Omental fat pad (tissue), 3 donors: ENCODE measurements at regions not wholly inside any gene's neighbourhood (a gene's known extent, or its start where the extent isn't known, plus 50 kb on each side); places are given as distances from the start of the nearest gene placed in this dataset.

Experiments
- ATAC-seq: fragments of 150-250 bp; one replicate; pipeline ENCODE4 v1.9.1; 2016; ENCODE audit warnings: mild to moderate bottlenecking, moderate library complexity; ENCODE audit not compliant: low FRiP score
- DNase-seq: peaks from one replicate; pipeline ENCODE4 v3.0.0-alpha.2; 2019; ENCODE audit warnings: low spot score
- CTCF ChIP-seq, 3 donors: fragments of 450-650 bp; IDR thresholded peaks; one replicate each; pipeline ENCODE4 v1.5.1; 2016 to 2017; ENCODE audit warnings: antibody characterized with exemption in 3 of 3, mild to moderate bottlenecking in 3 of 3, moderate library complexity in 2 of 3

- ATAC-seq = no peak
- TF ChIP-seq CTCF (IDR thresholded peaks at IDR 0.05) = no peak
- DNase-seq = no peak
These were observed 261.0 kb upstream of the LRIG3 start for GRCh38 chr12:59181196-59181777.

- TF ChIP-seq CTCF (IDR thresholded peaks at IDR 0.05) = no peak
- no peak for DNase-seq
These were observed 258.9 kb upstream of the LRIG3 start for GRCh38 chr12:59179231-59179630.

GRCh38 chr12:59173695-59174094 lies 253.4 kb upstream of the LRIG3 start:
- no peak for ATAC-seq
- DNase-seq = no peak
- no peak for TF ChIP-seq CTCF (IDR thresholded peaks at IDR 0.05)

More at GRCh38 chr12:59179231-59179630, 258.9 kb upstream of the LRIG3 start:
- no peak for ATAC-seq

- no peak for ATAC-seq
- DNase-seq = no peak
- TF ChIP-seq CTCF (IDR thresholded peaks at IDR 0.05) = no peak
These were observed 248.3 kb upstream of the LRIG3 start for GRCh38 chr12:59168647-59169046.

- no peak for ATAC-seq
- no peak for DNase-seq
- no peak for TF ChIP-seq CTCF (IDR thresholded peaks at IDR 0.05)
These were observed 246.2 kb upstream of the LRIG3 start for GRCh38 chr12:59166457-59166856.

- DNase-seq = no peak
- ATAC-seq = no peak
- no peak for TF ChIP-seq CTCF (IDR thresholded peaks at IDR 0.05)
These were observed 244.9 kb upstream of the LRIG3 start for GRCh38 chr12:59164991-59165718.

GRCh38 chr12:59164226-59164625 lies 243.9 kb upstream of the LRIG3 start:
- DNase-seq = no peak
- no peak for ATAC-seq
- TF ChIP-seq CTCF (IDR thresholded peaks at IDR 0.05) = no peak
